ENCODE measurements at regions not wholly inside any gene's neighbourhood (a gene's known extent, or its start where the extent isn't known, plus 50 kb on each side); places are given as distances from the start of the nearest gene placed in this dataset.

DNA sequence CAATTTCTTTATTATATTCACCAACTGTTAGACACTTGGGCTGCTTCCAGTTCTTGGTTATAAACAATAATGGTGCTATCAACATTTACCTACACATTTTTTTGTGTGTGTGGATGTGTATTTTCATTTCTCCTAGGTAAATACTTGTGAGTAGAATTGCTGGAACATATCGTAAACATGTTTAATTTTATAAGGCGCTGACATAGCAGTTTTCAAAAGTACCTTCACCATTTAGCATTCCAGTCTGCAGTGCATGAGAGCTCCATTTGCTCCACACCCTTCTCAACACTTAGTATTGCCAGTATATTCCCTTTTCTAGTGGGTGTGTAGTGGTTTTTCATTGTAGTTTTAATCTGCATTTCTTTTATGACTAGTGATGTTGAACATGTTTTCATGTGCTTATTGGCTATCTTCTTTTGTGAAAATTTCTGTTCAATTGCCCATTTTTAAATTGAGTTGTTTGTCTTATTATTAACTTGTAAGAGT is 59.6 kb upstream of the FAM204A start:
- no peak for TF ChIP-seq POLR2A (IDR thresholded peaks at IDR 0.05)
- TF ChIP-seq, protein P1, sequence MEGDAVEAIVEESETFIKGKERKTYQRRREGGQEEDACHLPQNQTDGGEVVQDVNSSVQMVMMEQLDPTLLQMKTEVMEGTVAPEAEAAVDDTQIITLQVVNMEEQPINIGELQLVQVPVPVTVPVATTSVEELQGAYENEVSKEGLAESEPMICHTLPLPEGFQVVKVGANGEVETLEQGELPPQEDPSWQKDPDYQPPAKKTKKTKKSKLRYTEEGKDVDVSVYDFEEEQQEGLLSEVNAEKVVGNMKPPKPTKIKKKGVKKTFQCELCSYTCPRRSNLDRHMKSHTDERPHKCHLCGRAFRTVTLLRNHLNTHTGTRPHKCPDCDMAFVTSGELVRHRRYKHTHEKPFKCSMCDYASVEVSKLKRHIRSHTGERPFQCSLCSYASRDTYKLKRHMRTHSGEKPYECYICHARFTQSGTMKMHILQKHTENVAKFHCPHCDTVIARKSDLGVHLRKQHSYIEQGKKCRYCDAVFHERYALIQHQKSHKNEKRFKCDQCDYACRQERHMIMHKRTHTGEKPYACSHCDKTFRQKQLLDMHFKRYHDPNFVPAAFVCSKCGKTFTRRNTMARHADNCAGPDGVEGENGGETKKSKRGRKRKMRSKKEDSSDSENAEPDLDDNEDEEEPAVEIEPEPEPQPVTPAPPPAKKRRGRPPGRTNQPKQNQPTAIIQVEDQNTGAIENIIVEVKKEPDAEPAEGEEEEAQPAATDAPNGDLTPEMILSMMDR (IDR thresholded peaks at IDR 0.05): no peak

All from prostate gland (tissue), 2 donors.